OCI-LY7 (cell line): ENCODE measurements at regions not wholly inside any gene's neighbourhood (a gene's known extent, or its start where the extent isn't known, plus 50 kb on each side); places are given as distances from the start of the nearest gene placed in this dataset.

Experiments used
- BruUV-seq: library from RNA; stranded (reverse); fragments of 400-500 nt; replicated peaks from 2 replicates; lab custom pipeline; 2021; lab: Mats Ljungman, UMichigan
- CTCF ChIA-PET: fragments of 300-600 bp; sonication (Branson Sonifier 250); formaldehyde crosslinking; loops from one replicate; lab custom pipeline; 2022; ENCODE audit warnings: antibody characterized with exemption; ENCODE audit not compliant: unreplicated experiment; lab: Charles Lee
- POLR2A ChIA-PET: fragments of 300-600 bp; sonication (Branson Sonifier 250); formaldehyde crosslinking; loops from one replicate; lab custom pipeline; 2022; ENCODE audit warnings: antibody characterized with exemption; lab: Charles Lee
- DNase-seq: peaks from one replicate; pipeline ENCODE4 v3.0.0-alpha.2; 2015; ENCODE audit warnings: low spot score
- H2AFZ ChIP-seq: fragments of 200-600 bp; sonication (generic), shearing (Covaris generic); 2 replicates; pipeline ENCODE4 v1.6.1; 2014; ENCODE audit warnings: mild to moderate bottlenecking, antibody characterized with exemption, low read length, moderate library complexity
- H3K27ac ChIP-seq: fragments of 200-600 bp; sonication (generic); 2 replicates; pipeline ENCODE4 v1.5.1; 2014; ENCODE audit warnings: mixed run types, low read depth, mild to moderate bottlenecking, moderate library complexity, low read length, inconsistent platforms; ENCODE audit not compliant: poor library complexity, severe bottlenecking
- H3K36me3 ChIP-seq: fragments of 200-600 bp; sonication (generic); 2 replicates; pipeline ENCODE4 v1.6.1; 2014; ENCODE audit warnings: mild to moderate bottlenecking, antibody characterized with exemption, low read length, moderate library complexity, mixed read lengths; ENCODE audit not compliant: insufficient read depth
- H3K4me1 ChIP-seq: fragments of 200-600 bp; sonication (generic); 2 replicates; pipeline ENCODE4 v1.5.1; 2014; ENCODE audit warnings: mild to moderate bottlenecking, low read length; ENCODE audit not compliant: insufficient read depth, poor library complexity, severe bottlenecking
- H3K4me2 ChIP-seq: fragments of 200-600 bp; sonication (generic); 2 replicates; pipeline ENCODE4 v1.6.1; 2014; ENCODE audit warnings: mild to moderate bottlenecking, low read length
- H3K4me3 ChIP-seq: fragments of 200-600 bp; sonication (generic); 2 replicates; pipeline ENCODE4 v1.5.1; 2014; ENCODE audit warnings: mild to moderate bottlenecking, low read depth, low read length; ENCODE audit not compliant: poor library complexity, severe bottlenecking
- H3K79me2 ChIP-seq: fragments of 200-600 bp; sonication (generic); 2 replicates; pipeline ENCODE4 v1.6.1; 2016; ENCODE audit warnings: low read depth, mild to moderate bottlenecking, low read length, moderate library complexity, mixed read lengths; ENCODE audit not compliant: insufficient read depth
- H3K9me2 ChIP-seq: fragments of 200-600 bp; sonication (generic); 2 replicates; pipeline ENCODE4 v1.6.1; 2016; ENCODE audit warnings: mild to moderate bottlenecking, low read length, mixed read lengths; ENCODE audit not compliant: insufficient read depth
- H3K9me3 ChIP-seq: fragments of 200-600 bp; sonication (generic); 2 replicates; pipeline ENCODE4 v1.6.1; 2014; ENCODE audit warnings: mild to moderate bottlenecking, mixed run types, low read length, mixed read lengths
- H4K20me1 ChIP-seq: fragments of 200-600 bp; sonication (generic); 2 replicates; pipeline ENCODE4 v1.6.1; 2014; ENCODE audit warnings: mild to moderate bottlenecking, antibody characterized with exemption, low read length, moderate library complexity, mixed read lengths; ENCODE audit not compliant: insufficient read depth
- CTCF ChIP-seq: fragments of 200-600 bp; sonication (generic); conservative IDR thresholded peaks from 2 replicates; pipeline ENCODE4 v1.5.1; 2014; ENCODE audit warnings: mild to moderate bottlenecking, antibody characterized with exemption, low read length, moderate library complexity, mixed read lengths
- EZH2phosphoT487 ChIP-seq: fragments of 200-600 bp; sonication (generic); IDR thresholded peaks from 2 replicates; pipeline ENCODE4 v1.6.1; 2018; ENCODE audit warnings: low read depth, borderline replicate concordance, mild to moderate bottlenecking, mixed run types, antibody characterized with exemption, low read length, moderate library complexity, mixed read lengths
- intact Hi-C: fragments of 100-400 bp; cut with micrococcal nuclease; formaldehyde crosslinking; loops from one replicate; pipeline ENCODE4 v1.10.0; 2022; ENCODE audit not compliant: unreplicated experiment

- Histone ChIP-seq H3K79me2 (no peaks in the 10 kb centered on the region), H3K27ac (no peak overlapping the region), H3K9me3 (no peaks in the 10 kb centered on the region), H3K4me3 (no peak overlapping the region), H2AFZ (no peak overlapping the region), H3K4me2 (no peak overlapping the region), H3K36me3 (no peaks in the 10 kb centered on the region), H3K4me1 (no peaks in the 10 kb centered on the region), H3K9me2 (no peaks in the 10 kb centered on the region), H4K20me1 (no peaks in the 10 kb centered on the region)
- POLR2A ChIA-PET: no interaction called here
- CTCF ChIA-PET: no interaction called here
- no TSS peak for BruUV-seq
- intact Hi-C loops: no loop called here
- no peak for DNase-seq
- no peak for TF ChIP-seq EZH2phosphoT487
- TF ChIP-seq CTCF: no peak
Observed at GRCh38 chr2:215577356-215577755, 141.5 kb upstream of the FN1 start.

GRCh38 chr2:215576572-215576971, 140.7 kb upstream of the FN1 start:
- no TSS peak for BruUV-seq

More at GRCh38 chr2:215576572-215576971, 140.7 kb upstream of the FN1 start:
- Histone ChIP-seq H3K9me2 (no peaks in the 10 kb centered on the region), H3K4me3 (no peak overlapping the region), H3K79me2 (no peaks in the 10 kb centered on the region), H3K9me3 (no peaks in the 10 kb centered on the region), H3K27ac (no peak overlapping the region), H3K4me1 (no peaks in the 10 kb centered on the region), H3K36me3 (no peaks in the 10 kb centered on the region), H3K4me2 (no peak overlapping the region), H2AFZ (no peak overlapping the region), H4K20me1 (no peaks in the 10 kb centered on the region)
- intact Hi-C loops: no loop called here
- ChIA-PET CTCF (no interaction called here), POLR2A (no interaction called here)
- TF ChIP-seq CTCF (no peak), EZH2phosphoT487 (no peak)
- DNase-seq: no peak
